COLO829 (cell line): ENCODE measurements at regions not wholly inside any gene's neighbourhood (a gene's known extent, or its start where the extent isn't known, plus 50 kb on each side); places are given as distances from the start of the nearest gene placed in this dataset.
A peak's percentile ranks its signal among the peaks of the same experiment; 100 is the strongest.

Experiments used
- DNase-seq: peaks from one replicate; pipeline ENCODE4 v3.0.0; 2012; ENCODE audit warnings: low spot score

DNA sequence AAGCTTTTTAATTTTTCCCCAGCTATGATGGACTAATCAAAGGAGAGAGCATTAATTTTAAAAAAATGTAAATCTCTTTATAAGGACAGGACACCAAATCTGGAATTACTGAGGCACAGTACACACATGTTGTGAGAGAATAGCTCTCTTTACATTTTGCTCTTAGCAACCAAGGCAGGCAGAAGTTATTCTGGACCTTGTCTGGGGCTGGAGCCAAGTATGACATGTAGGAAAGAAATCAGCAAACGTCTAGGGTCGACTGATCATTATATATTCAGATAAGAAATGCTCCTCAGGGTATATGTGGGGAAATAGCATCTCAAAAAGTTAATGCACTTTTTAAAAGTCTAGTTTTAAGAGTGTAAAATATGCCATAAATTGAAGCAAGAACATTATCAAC is 1330.0 kb upstream of the CELF4 start:
- no peak for DNase-seq

DNA sequence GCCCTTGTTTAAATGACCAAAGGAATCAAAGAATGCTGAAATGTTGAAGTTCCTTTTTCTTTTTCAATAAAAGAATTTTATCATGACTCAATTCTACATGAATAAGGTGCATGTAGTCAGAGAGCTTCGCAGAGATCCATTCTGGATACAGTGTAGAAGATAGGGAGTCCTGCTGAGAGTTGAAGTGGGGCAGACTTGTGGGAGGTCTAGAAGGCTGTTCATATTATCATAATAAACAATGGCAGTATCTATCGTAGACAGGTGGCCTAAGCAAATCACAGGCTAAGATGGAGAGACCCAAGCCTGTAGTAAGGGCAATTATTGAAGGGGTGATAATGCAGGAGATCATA is 1322.0 kb upstream of the CELF4 start:
- DNase-seq, result no peak

DNA sequence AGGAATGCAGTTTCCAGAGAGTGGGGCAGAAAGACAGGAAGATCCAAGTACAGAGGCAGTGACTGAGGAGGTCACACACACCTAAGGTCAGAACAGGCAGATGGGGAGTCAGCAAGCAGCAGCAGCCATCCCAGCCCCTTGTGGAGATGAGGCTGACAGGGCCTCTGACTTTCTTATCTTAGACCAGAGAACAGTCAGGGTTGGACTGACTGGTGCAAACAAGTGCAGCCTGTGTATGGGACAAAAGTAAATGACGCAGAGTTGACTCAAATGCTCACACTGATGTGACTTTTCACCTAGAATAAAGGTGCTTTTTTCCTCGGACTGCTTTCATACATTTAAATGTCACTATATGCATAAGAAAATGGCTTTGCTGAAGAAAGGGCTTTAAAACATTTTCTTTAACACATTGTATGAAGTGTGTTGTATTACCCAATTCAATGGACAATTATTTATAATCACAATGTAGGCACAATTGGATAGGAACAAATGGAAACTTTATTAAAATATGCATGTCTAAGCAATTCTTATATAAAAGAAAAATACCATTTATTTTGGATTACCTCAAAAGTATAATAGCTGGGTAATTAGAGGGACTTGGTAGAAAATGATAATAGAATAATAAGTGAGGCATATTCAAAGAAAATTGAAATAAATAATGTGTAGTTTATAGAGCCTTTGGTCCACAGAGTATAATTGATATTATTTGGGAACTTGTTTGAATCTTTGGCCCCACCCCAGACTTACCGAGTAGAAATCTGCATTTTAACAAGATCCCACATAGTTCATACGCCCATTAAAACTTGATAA is 1321.5 kb upstream of the CELF4 start:
- no peak for DNase-seq

DNA sequence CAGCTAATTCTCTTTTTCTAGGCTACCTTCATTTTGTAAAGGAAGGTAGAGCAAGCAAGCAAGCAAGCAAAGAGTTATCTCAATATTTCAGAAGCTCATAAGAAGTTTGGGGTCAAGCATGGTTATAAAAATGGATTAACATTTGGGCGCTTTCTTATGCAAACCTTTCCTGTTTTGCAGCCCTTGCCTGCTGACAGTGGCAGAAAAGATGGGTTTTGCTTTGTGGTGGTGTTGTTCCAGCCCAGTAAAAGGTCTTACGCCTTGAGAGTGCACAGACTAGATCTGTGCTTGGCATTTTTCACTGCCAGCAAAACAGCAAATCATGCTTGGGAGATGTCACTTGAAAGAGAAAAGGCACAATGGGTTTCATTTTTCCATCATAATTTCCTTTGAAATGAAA is 1320.6 kb upstream of the CELF4 start:
- DNase-seq, result no peak

DNA sequence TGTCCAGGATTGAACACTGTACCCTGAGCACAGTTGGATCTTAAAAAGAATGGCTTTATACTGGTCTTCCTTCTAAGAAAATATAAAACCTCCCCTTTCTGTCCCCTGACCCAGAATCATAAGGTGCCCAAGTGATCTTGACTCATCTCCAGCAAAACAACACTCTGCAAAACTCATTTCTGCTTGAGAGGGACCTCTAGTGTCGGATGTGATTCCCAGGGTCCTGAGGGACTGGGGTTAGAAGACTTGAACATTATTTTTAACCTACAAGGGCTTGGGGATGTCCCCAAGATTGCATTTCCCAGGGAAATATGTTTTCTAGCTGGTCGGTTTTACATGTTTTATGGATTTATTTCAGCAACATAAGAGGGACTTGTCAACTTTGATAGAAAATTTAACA is 1318.5 kb upstream of the CELF4 start:
- no peak for DNase-seq

DNA sequence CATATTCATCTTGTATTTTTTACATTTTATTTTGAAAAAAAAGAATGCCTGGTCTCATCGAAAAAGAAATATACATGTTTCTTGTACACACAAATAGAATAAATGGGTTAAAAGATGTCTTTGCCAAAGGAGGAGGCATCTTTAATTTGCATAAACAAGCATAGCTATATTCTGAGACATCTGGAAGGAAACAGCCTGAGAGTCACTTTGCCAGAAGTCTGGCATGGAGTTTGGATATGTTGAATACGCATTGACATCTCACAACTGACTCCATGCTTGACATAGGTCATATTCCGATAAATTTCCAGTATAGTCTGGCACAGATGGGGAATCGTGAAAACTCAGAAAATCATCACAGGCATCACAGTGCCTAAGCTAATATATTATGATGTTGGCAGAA is 1317.5 kb upstream of the CELF4 start:
- DNase-seq, result no peak

DNA sequence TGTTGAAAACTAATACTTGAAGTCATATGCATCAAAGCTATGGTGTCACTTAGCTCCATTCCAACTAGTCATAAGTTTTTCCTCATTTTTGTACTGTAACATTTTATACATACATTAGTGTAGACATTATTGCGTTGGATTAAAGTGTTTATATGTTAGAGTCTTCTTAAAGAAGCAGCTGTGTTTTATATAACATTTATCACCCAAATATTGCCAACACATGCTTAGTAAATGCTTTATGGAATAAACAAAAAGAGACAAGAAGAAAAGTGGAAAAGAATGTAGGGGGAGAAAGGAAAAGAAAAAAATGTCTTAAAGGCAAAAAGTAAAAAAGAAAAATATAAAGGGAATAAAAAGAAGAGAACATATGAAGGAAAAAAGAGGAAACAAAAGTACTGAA is 1314.3 kb upstream of the CELF4 start:
- no peak for DNase-seq

DNA sequence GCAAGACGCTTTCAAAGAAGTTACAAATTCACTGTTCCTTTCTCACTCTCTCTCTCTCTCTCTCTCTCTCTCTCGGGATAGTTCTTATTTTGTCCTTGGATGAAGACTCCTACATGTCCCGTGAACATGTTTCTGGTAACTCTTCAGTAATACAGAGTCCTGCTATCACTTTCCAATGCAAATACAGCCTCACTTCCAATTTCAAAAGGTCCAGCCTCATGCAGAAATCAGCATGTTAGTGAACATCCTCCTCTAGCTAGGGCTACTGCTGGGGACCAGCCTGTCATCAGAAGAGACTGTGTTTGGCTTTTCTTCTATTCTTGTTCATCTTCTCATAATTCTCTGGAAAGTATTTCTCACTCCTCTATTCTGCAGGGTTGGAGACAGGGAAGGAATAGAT is 1306.7 kb upstream of the CELF4 start:
- DNase-seq, result no peak

DNA sequence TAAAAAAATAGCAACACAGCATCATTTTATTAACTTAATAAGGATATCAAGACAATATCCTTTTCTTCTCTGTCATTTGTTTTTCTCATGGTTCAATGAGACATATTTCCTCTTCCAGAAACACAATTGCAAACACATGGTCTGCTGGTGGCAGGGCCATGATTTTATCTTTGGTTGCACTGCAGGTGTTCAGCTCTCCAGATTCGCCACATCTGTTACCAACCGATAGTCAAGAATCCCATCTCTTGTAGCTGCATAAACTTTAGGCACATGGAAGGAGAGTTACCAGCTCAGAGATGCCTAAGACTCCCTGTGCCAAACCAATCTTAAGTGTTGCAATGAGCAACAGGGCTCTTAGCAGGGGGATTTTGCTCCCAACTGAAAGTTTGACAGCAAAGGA is 1303.2 kb upstream of the CELF4 start:
- no peak for DNase-seq

DNA sequence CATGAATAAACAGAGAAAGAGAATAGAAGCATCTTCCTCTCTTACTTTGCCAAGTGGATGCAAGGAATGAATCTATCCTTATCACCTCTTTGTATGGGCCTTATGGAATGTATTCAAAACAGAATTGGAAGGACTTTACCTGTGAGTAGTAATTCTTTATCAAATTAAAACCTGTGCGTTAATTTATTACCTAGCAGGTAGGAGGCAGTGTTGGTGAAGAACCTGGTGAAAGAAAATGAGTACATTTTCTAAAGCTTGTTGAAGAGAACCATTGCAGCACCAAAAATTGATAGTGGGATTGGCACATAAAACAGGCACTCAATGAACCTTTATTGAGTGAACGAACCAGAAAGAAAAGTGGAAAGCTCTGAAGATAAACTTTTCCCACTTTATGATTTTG is 1302.1 kb upstream of the CELF4 start:
- DNase-seq, result no peak

DNA sequence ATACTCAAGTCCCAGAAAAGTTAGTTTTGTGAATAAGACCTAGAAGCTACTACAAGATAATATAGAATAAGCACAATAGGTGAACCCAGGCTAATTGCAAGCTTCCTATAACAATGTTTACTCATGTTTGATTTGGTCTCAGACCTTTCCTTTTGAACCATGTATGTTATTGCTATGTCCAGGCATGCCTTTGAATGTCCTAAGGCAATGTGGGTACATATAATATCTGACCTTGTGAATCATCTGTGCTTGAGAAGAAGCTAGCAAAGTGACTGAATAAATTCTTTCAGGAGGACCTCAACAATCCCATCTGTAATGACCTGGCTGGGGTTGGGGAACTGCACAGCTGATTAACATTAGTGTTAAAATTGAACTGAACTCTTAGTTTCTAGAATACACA is 1285.9 kb upstream of the CELF4 start:
- DNase-seq, result no peak

DNA sequence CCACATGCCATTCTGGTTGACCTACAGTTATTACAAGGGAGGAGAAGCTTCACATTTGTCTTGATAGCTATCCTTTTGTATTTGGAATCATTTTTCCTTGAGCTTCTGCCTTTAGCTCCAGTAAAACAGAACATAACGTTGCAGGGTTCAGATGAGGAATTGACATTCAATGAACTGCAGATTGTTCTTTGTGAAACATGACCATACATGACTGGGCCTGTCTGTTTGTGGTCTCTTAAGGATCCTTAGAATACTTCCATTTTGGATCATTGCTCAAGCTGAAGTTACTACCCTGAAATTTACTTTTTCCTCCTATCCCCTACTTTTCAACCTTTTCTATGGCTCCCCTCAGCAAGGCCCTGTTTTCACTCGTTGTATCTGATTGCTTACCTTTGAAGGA is 1281.7 kb upstream of the CELF4 start:
- no peak for DNase-seq

DNA sequence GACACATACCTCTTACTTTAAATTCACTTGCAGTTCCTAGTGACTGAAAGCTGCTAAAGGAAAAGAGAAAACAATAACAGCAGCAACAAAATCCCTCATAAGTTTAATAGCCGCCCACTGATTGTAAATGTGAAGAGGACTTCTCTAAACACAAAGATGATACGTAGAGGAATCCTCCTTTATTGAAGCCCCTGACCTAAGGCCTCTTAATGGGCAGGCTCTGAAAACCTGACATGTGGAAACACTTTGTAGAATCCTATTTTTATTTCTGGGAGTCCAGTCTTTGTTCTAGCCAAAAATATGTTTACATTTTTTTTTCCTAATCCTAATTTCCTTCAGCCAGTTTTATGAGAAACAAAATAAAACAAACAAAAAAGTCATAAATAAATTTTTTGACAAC is 1277.7 kb upstream of the CELF4 start:
- DNase-seq, result no peak

DNA sequence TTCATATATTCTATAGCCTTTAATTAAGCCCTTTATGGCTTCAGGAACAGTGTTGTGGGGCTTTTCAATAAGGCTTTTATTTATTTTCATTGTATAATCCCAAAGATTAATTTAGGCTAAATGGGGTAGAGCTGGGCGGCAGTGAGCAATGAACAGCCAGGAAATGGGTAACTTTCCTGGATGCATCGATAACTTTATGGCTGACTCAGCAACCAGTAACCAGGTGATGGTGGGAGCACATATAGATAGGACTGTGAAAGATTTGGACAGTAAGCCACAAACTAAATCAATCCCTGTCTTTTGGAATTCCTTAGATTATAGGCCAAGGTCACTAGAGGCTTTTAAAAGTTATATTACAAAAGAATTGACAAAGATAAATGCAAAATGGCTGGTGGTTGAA is 1260.6 kb upstream of the CELF4 start:
- no peak for DNase-seq

DNA sequence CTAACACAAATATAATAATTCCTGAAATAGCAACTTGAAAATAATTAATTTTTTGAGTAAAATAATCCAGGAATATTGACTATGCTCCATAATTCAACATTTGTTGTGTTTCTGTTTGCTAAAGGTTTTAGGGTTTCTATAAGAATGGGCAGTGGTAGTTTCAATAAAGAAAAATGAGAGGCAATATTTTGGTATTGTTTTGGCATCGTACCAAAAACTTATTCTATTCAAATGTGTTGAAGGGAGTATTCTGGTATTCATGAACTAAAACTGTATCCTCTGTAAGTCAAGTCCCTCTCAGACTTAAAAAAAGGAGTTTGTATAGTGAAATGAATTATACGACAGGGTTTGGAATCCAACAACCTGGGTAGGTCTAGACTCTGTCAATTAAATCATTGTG is 1245.6 kb upstream of the CELF4 start:
- DNase-seq, result no peak

DNA sequence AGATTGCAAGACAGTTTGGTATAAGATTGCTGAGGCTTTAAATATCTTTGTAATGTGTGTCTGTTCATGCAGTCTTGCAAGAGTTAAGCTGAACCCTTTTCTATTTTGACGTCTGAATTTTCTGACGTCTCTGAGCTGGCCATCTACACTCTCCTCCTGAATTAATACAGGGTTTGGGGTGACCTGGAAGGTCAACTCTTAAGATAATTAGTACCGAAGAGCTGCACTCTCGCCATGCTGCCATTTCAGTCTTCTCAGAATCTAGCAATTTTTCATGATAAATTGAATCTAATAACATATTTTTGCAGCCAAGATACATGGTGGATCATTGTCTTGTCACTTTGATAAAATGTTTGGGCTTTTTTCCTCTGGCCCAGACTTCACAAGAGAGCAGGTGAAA is 1245.2 kb upstream of the CELF4 start:
- DNase-seq, result no peak

DNA sequence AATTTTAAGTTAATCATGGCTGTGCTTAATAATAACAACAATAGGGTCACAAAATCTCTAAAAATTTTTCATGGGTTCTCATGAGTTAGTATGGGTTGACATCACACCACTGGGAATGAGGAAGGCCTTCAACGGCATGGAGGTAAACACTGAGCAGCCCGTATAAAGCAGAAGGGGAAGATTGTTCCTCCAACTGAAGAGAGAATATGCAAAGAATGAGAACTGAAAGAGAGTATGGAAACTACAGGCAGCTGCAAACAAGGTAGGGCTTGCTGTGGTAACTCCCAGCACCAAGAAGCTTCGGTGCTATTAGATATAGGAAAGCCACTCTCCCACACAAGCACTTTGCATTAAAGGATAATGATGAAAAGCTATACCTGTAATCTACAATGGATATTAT is 1242.3 kb upstream of the CELF4 start:
- no peak for DNase-seq

DNA sequence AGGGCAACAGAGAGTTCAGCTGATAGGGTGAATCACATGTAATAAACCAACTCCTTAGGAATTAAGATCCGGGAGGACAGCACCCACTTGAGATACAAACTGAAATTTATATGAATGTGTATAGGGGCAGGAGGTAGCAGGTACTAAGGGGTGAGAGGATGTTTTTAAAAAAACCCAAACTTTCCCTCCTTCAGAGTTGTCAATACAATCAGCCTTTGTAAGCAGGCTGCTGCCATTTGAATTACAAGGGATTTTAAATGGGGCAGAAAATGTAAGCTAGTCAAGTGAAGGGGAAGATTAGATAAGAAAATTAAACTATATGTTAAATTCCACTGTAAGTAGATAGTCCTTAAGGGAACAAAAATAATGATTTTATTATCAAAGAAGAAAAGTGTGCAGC is 1239.7 kb upstream of the CELF4 start:
- no peak for DNase-seq

DNA sequence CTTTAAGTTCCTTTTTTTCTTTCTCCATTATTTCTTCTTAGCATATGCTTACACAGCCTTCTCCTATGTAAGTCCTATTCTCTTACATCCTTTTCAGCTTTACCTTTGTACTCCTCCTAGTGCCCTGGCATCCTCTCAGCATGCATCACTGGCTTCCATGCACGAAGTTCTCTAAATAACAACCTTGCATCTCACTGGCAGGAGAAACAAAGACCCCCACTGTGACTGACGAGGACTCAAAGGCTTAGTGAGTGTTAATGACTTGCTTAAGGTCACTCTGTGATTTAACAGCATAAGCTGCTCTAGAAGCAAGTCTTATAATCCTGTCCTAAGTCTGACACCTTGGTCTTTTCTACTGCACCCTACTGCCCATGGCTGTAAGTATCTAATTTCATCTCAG is 1236.0 kb upstream of the CELF4 start:
- DNase-seq, result no peak

DNA sequence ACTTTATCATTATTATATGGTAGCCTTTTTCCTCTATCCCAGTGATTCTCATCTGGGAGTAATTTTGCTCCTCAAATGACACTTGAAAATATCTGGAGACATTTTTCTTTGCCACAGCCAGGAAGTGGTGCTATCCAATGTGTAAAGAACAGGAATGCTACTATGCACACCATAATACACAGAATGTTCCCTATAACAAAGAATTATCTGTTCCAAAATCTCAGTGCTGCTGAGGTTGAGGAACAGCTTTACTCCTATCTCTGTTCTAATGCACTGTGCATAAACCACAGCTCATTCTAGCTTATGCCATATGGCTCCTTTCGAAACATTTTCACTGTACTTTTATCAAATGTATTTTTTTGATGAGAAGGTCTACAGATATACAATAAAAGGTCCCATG is 1231.2 kb upstream of the CELF4 start:
- DNase-seq, result peak; percentile 56

DNA sequence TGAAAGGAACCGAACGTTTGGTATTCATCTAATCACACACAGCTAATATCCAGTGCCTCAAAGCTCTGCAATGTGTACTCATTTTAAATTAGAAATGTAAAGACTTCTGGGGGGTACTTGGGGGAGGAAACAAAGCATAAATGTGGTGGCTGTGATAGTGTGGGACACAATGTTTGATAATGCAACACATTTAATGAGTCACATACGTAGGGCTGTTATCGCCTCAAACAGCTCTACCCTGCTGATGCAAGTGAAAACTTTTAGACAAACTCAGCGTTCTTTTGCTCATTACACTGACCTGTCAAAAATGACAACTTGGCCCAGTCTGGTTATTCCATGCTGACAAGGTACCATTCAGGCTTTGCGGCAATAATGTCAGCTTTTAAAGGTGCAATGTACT is 1227.1 kb upstream of the CELF4 start:
- no peak for DNase-seq

DNA sequence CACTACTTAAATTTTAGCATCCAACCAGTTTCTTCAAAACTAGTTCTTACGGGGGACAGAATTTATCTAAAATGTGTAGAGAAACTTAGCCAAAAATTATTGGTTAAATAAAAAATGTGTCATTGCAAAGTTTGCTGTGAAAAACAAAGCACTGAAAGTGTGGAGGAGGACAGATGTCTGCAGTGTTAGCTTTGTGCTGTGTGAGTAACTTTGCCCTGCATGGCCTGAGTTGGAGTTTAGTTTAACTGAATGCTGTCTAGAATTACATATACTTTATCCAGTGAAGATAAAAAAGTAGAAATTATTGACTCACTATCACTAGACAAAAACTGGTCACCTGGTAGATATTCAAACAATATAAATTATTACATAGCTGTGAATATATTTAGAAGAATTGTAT is 1225.2 kb upstream of the CELF4 start:
- no peak for DNase-seq

DNA sequence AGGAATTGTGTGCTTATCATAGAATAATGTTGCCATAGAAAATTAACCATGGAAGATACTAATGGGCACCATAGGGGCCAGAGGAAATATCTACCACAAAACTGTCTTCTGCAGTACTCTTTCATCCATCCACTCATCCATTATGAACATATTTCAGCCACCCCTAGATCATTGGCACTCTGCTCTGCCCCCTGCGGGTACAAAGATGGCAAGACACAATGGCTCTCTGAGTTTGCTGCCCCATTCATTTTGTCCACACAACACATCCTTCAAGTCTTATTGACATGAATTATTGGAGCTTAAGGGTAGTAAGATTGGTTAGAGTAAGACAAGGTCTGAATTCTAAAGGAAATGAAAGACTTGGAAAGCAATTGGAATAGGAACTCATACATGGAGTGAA is 1224.7 kb upstream of the CELF4 start:
- DNase-seq, result no peak

DNA sequence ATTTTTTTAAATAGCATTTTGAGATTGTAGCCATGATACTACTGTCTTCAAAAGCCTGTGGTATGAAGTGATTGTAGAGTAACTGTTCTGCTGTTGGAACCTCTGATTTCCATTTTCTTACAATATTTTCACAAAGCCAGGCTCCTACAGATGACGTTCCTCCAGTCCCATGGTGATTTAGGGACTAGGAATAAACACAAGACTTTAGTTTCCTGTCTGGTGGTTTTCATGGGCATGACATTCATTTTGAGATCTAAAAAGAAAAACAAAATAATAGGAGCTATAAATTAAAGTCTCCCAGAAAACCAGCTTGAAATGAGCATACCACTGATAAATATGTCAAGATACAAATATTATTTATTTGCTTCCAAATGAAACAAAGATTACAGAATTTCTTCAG is 1223.5 kb upstream of the CELF4 start:
- no peak for DNase-seq

DNA sequence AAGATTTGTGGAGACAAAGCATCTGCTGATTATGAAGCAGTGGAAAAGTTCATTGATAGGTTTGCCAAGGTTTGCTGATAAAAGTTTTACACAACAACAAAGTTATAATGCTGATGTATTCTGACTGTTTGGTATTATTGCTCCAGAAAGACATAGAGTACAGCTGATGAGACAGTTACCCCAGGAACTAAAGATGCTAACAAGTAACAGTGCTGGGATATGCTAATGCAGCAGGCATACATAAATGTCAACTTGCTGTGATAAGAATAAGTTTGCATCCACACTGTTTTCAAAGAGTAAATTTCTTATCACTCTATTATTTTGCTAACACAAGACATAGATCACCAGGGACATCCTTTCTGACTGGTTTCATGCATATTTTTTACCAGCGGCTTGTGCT is 1221.3 kb upstream of the CELF4 start:
- no peak for DNase-seq
